ENCODE measurements at regions not wholly inside any gene's neighbourhood (a gene's known extent, or its start where the extent isn't known, plus 50 kb on each side); places are given as distances from the start of the nearest gene placed in this dataset.
"Not testable (repeated sequence)": the region's sequence is repeated elsewhere in the genome, so short reads cannot be mapped to it uniquely, and the experiment has no call there.

- not testable (repeated sequence) for TF ChIP-seq NFYB (CRISPR knock-in tag; conservative IDR thresholded peaks at IDR 0.05; ENCODE audit: low read depth); CREB1 (CRISPR knock-in tag; IDR thresholded peaks at IDR 0.05); CTCF (IDR thresholded peaks at IDR 0.05); ZNF317 (CRISPR knock-in tag; IDR thresholded peaks at IDR 0.05; ENCODE audit: borderline replicate concordance, low read depth); NFATC4 (CRISPR knock-in tag; IDR thresholded peaks at IDR 0.05)
Measured at GRCh38 chr6:84985490-84985889, 221.1 kb upstream of the TBX18 start.

Measured in WTC11 (cell line).